Neutrophil (primary cell): ENCODE measurements at regions not wholly inside any gene's neighbourhood (a gene's known extent, or its start where the extent isn't known, plus 50 kb on each side); places are given as distances from the start of the nearest gene placed in this dataset.

ENCODE experiments used
- H3K27ac ChIP-seq: fragments of 200-600 bp; sonication (generic); 2 replicates; pipeline ENCODE4 v1.5.1; 2016; ENCODE audit warnings: mild to moderate bottlenecking, moderate library complexity
- H3K27me3 ChIP-seq: fragments of 200-600 bp; sonication (generic); 2 replicates; pipeline ENCODE4 v1.6.0; 2016; ENCODE audit warnings: mild to moderate bottlenecking
- H3K36me3 ChIP-seq: fragments of 200-600 bp; sonication (generic); 2 replicates; pipeline ENCODE4 v1.5.1; 2017
- H3K4me1 ChIP-seq, 2 experiments: fragments of 200-600 bp in 1 of 2; sonication (generic) in 1 of 2; 1 replicate in 1 of 2; 2 replicates in 1 of 2; pipeline versions ENCODE4 v1.5.1 to v1.6.1; 2013 to 2016; ENCODE audit warnings: low read depth in 1 of 2, low read length in 1 of 2, mild to moderate bottlenecking in 1 of 2, moderate library complexity in 1 of 2; ENCODE audit not compliant: control insufficient read depth in 1 of 2, insufficient read depth in 1 of 2
- H3K4me3 ChIP-seq, 2 experiments: fragments of 200-600 bp in 1 of 2; sonication (generic) in 1 of 2; 1 replicate in 1 of 2; 2 replicates in 1 of 2; pipeline ENCODE4 v1.5.1; 2013 to 2016; ENCODE audit warnings: low read depth in 1 of 2, low read length in 1 of 2, mild to moderate bottlenecking in 1 of 2, moderate library complexity in 1 of 2
- H3K9me3 ChIP-seq: fragments of 200-600 bp; sonication (generic); 2 replicates; pipeline ENCODE4 v1.5.1; 2016
- CTCF ChIP-seq: fragments of 200-600 bp; sonication (generic); IDR thresholded peaks from 2 replicates; pipeline ENCODE4 v1.5.1; 2016; ENCODE audit warnings: antibody characterized with exemption

DNA sequence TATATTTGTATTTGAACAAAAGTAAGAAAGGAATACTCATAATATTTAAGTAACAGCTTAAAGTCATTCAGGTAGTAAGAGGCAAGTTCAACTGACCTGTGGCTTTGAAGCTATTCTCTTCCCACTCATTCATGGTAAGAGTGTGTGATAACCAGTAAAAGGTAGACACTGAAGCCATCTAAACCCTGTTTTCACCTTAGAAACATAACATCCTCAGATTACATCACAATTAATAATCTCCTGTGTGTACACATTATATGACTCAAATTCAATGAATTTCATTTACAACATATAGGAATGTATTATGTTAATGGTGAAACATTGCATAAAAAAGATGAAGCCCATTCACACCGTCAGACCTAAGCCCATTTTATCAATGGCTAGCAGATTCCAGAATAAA is 364.8 kb upstream of the SNX7 start:
- TF ChIP-seq CTCF: no peak
- Histone ChIP-seq H3K9me3 (no peaks in the 10 kb centered on the region), H3K4me3 (no peak overlapping the region), H3K27ac (no peak overlapping the region), H3K27me3 (no peaks in the 10 kb centered on the region), H3K36me3 (no peaks in the 10 kb centered on the region), H3K4me1 (no peaks in the 10 kb centered on the region)

DNA sequence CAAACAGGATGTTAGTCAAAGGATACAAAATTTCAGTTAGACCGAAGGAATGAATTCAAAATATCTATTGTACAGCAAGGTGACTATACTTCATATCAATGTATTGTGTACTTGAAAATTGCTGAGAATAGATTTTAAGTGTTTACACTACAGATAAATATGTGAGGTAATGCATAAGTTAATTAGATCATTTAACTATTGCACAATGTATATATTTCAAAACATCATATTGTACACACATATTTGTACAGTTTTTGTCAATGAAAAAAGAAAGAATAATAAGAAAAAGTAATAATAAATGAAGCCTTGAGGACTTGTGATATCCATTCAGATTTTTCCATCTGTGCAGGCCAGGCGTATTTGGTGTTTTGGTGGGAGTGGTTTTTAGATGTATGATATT is 367.4 kb upstream of the SNX7 start:
- Histone ChIP-seq H3K27ac (no peak overlapping the region), H3K36me3 (no peaks in the 10 kb centered on the region), H3K4me1 (no peaks in the 10 kb centered on the region), H3K27me3 (no peaks in the 10 kb centered on the region), H3K4me3 (no peak overlapping the region), H3K9me3 (no peaks in the 10 kb centered on the region)
- TF ChIP-seq CTCF: no peak

GRCh38 chr1:98292994-98293393 is 368.5 kb upstream of the SNX7 start:
- Histone ChIP-seq H3K9me3 (no peaks in the 10 kb centered on the region), H3K36me3 (no peaks in the 10 kb centered on the region), H3K4me1 (no peaks in the 10 kb centered on the region), H3K27ac (no peak overlapping the region), H3K27me3 (no peaks in the 10 kb centered on the region), H3K4me3 (no peak overlapping the region)
- TF ChIP-seq CTCF: no peak

GRCh38 chr1:98289311-98289710 is 368.5 kb upstream of the DPYD start:
- H3K4me3 ChIP-seq: no peak overlapping the region
- no peaks in the 10 kb centered on the region for H3K36me3 ChIP-seq
- no peaks in the 10 kb centered on the region for H3K4me1 ChIP-seq
- no peak for TF ChIP-seq CTCF
- H3K27ac ChIP-seq: no peak overlapping the region
- no peaks in the 10 kb centered on the region for H3K9me3 ChIP-seq
- no peaks in the 10 kb centered on the region for H3K27me3 ChIP-seq

GRCh38 chr1:98288494-98288893 is 367.7 kb upstream of the DPYD start:
- H3K4me1 ChIP-seq: no peaks in the 10 kb centered on the region
- TF ChIP-seq CTCF: no peak
- H3K27me3 ChIP-seq: no peaks in the 10 kb centered on the region
- no peak overlapping the region for H3K4me3 ChIP-seq
- no peak overlapping the region for H3K27ac ChIP-seq
- no peaks in the 10 kb centered on the region for H3K36me3 ChIP-seq
- no peaks in the 10 kb centered on the region for H3K9me3 ChIP-seq

DNA sequence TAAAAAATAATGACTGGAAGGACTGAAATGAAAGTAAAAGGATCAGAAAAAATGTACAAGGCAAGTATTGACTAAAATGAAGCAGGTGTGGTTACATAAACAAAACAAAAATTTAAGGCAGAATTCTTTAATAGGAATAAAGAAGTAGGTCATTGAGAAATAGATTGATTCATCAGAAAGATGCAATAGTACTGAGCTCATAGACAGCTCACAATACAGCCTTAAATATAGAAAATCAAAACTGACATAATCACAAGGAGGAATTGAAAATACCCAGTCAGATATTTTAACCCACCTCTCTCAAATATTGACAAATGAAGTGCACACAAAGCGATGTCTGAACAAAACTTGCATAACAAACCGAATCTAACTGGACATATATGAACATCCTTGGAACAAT is 366.8 kb upstream of the DPYD start:
- Histone ChIP-seq H3K36me3 (no peaks in the 10 kb centered on the region), H3K27ac (no peak overlapping the region), H3K27me3 (no peaks in the 10 kb centered on the region), H3K9me3 (no peaks in the 10 kb centered on the region), H3K4me3 (no peak overlapping the region), H3K4me1 (no peaks in the 10 kb centered on the region)
- TF ChIP-seq CTCF: no peak
